ENCODE measurements at regions not wholly inside any gene's neighbourhood (a gene's known extent, or its start where the extent isn't known, plus 50 kb on each side); places are given as distances from the start of the nearest gene placed in this dataset.

- H3K4me3 ChIP-seq (ENCODE audit: low read depth, low read length), result no peak overlapping the region
- no peak for TF ChIP-seq CTCF (IDR thresholded peaks at IDR 0.05; ENCODE audit: low read depth, low read length)
These were observed 122.7 kb downstream of the SNX5 start for GRCh38 chr20:17845701-17846475.

- TF ChIP-seq CTCF (IDR thresholded peaks at IDR 0.05; ENCODE audit: low read depth, low read length), result no peak
- H3K4me3 ChIP-seq (ENCODE audit: low read depth, low read length), result no peak overlapping the region
These were observed 123.9 kb downstream of the SNX5 start for GRCh38 chr20:17844549-17845298.

- no peak for TF ChIP-seq CTCF (IDR thresholded peaks at IDR 0.05; ENCODE audit: low read depth, low read length)
- no peak overlapping the region for H3K4me3 ChIP-seq (ENCODE audit: low read depth, low read length)
These were observed 124.5 kb downstream of the SNX5 start for GRCh38 chr20:17844133-17844429.

- no peak for TF ChIP-seq CTCF (IDR thresholded peaks at IDR 0.05; ENCODE audit: low read depth, low read length)
- peak overlapping the region; percentile 22 for H3K4me3 ChIP-seq (ENCODE audit: low read depth, low read length)
These were observed 125.1 kb downstream of the SNX5 start for GRCh38 chr20:17843246-17844132.

GRCh38 chr20:17841751-17842215, 126.8 kb downstream of the SNX5 start:
- H3K4me3 ChIP-seq (ENCODE audit: low read depth, low read length), result no peak overlapping the region
- no peak for TF ChIP-seq CTCF (IDR thresholded peaks at IDR 0.05; ENCODE audit: low read depth, low read length)

GRCh38 chr20:17840423-17840822, 128.2 kb downstream of the SNX5 start:
- no peak for TF ChIP-seq CTCF (IDR thresholded peaks at IDR 0.05; ENCODE audit: low read depth, low read length)
- no peak overlapping the region for H3K4me3 ChIP-seq (ENCODE audit: low read depth, low read length)
